HCT116 (cell line): ENCODE measurements at regions not wholly inside any gene's neighbourhood (a gene's known extent, or its start where the extent isn't known, plus 50 kb on each side); places are given as distances from the start of the nearest gene placed in this dataset.

Experiments
- MAX ChIP-seq: IDR thresholded peaks from 2 replicates; pipeline ENCODE4 v1.6.1; 2012
- TF ChIP-seq, protein P1 (sequence below): IDR thresholded peaks from 2 replicates; pipeline ENCODE4 v1.6.1; 2012; ENCODE audit warnings: low read depth

GRCh38 chr21:41576013-41576615, 68.2 kb upstream of the TMPRSS2 start:
- no peak for TF ChIP-seq MAX
- TF ChIP-seq, protein P1, sequence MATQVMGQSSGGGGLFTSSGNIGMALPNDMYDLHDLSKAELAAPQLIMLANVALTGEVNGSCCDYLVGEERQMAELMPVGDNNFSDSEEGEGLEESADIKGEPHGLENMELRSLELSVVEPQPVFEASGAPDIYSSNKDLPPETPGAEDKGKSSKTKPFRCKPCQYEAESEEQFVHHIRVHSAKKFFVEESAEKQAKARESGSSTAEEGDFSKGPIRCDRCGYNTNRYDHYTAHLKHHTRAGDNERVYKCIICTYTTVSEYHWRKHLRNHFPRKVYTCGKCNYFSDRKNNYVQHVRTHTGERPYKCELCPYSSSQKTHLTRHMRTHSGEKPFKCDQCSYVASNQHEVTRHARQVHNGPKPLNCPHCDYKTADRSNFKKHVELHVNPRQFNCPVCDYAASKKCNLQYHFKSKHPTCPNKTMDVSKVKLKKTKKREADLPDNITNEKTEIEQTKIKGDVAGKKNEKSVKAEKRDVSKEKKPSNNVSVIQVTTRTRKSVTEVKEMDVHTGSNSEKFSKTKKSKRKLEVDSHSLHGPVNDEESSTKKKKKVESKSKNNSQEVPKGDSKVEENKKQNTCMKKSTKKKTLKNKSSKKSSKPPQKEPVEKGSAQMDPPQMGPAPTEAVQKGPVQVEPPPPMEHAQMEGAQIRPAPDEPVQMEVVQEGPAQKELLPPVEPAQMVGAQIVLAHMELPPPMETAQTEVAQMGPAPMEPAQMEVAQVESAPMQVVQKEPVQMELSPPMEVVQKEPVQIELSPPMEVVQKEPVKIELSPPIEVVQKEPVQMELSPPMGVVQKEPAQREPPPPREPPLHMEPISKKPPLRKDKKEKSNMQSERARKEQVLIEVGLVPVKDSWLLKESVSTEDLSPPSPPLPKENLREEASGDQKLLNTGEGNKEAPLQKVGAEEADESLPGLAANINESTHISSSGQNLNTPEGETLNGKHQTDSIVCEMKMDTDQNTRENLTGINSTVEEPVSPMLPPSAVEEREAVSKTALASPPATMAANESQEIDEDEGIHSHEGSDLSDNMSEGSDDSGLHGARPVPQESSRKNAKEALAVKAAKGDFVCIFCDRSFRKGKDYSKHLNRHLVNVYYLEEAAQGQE = no peak
